Parathyroid adenoma (tissue), 2 donors: ENCODE measurements at regions not wholly inside any gene's neighbourhood (a gene's known extent, or its start where the extent isn't known, plus 50 kb on each side); places are given as distances from the start of the nearest gene placed in this dataset.

Experiments
- H2AFZ ChIP-seq: fragments of 300-600 bp; sonication (generic); one replicate; pipeline ENCODE4 v1.7.0; 2017; ENCODE audit warnings: antibody characterized with exemption, mild to moderate bottlenecking
- H3K27ac ChIP-seq: fragments of 300-600 bp; sonication (generic); one replicate; pipeline ENCODE4 v1.7.0; 2017
- H3K27me3 ChIP-seq: fragments of 300-600 bp; sonication (generic); one replicate; pipeline ENCODE4 v1.7.0; 2017; ENCODE audit warnings: low read length; ENCODE audit not compliant: control insufficient read depth, insufficient read depth
- H3K36me3 ChIP-seq: fragments of 300-600 bp; sonication (generic); one replicate; pipeline ENCODE4 v1.7.0; 2017; ENCODE audit warnings: low read length; ENCODE audit not compliant: control insufficient read depth, insufficient read depth
- H3K4me1 ChIP-seq: fragments of 300-600 bp; sonication (generic); one replicate; pipeline ENCODE4 v1.7.0; 2017; ENCODE audit warnings: control low read depth
- H3K4me2 ChIP-seq: fragments of 300-600 bp; sonication (generic); one replicate; pipeline ENCODE4 v1.7.0; 2017; ENCODE audit warnings: low read length
- H3K4me3 ChIP-seq: fragments of 300-600 bp; sonication (generic); one replicate; pipeline ENCODE4 v1.7.0; 2017; ENCODE audit warnings: low read depth, low read length
- H3K79me2 ChIP-seq: fragments of 300-600 bp; sonication (generic); one replicate; pipeline ENCODE4 v1.7.0; 2017; ENCODE audit warnings: control low read depth
- H3K9ac ChIP-seq: fragments of 300-600 bp; sonication (generic); one replicate; pipeline ENCODE4 v1.7.0; 2017; ENCODE audit warnings: mild to moderate bottlenecking
- H3K9me3 ChIP-seq: fragments of 300-600 bp; sonication (generic); one replicate; pipeline ENCODE4 v1.7.0; 2017; ENCODE audit warnings: low read length; ENCODE audit not compliant: control insufficient read depth
- CTCF ChIP-seq: fragments of 300-600 bp; sonication (generic); IDR thresholded peaks from one replicate; pipeline ENCODE4 v1.7.0; 2017; ENCODE audit warnings: antibody characterized with exemption, mild to moderate bottlenecking
- donor health status: primary hyperparathyroidism.

- H3K79me2 ChIP-seq: no peaks in the 10 kb centered on the region
- H3K27ac ChIP-seq: no peak overlapping the region
- no peak overlapping the region for H2AFZ ChIP-seq
- H3K27me3 ChIP-seq: no peaks in the 10 kb centered on the region
- no peak for TF ChIP-seq CTCF
- no peaks in the 10 kb centered on the region for H3K4me1 ChIP-seq
- H3K36me3 ChIP-seq: no peaks in the 10 kb centered on the region
- no peak overlapping the region for H3K4me2 ChIP-seq
- H3K4me3 ChIP-seq: no peak overlapping the region
- H3K9ac ChIP-seq: no peak overlapping the region
- no peaks in the 10 kb centered on the region for H3K9me3 ChIP-seq
These were observed 116.6 kb upstream of the RPS6KA2 start for GRCh38 chr6:166743406-166744222.

- Histone ChIP-seq H3K4me3 (no peak overlapping the region), H3K27me3 (no peaks in the 10 kb centered on the region), H2AFZ (no peak overlapping the region), H3K9me3 (no peaks in the 10 kb centered on the region), H3K27ac (no peak overlapping the region), H3K9ac (no peak overlapping the region), H3K36me3 (no peaks in the 10 kb centered on the region), H3K4me1 (no peaks in the 10 kb centered on the region), H3K79me2 (no peaks in the 10 kb centered on the region), H3K4me2 (no peak overlapping the region)
- no peak for TF ChIP-seq CTCF
These were observed 115.9 kb upstream of the RPS6KA2 start for GRCh38 chr6:166742981-166743380.

GRCh38 chr6:166739976-166740318 lies 112.9 kb upstream of the RPS6KA2 start:
- Histone ChIP-seq H2AFZ (no peak overlapping the region), H3K9ac (no peak overlapping the region), H3K36me3 (no peaks in the 10 kb centered on the region), H3K79me2 (no peaks in the 10 kb centered on the region), H3K4me2 (no peak overlapping the region), H3K27me3 (no peaks in the 10 kb centered on the region), H3K4me3 (no peak overlapping the region), H3K9me3 (no peaks in the 10 kb centered on the region), H3K27ac (no peak overlapping the region), H3K4me1 (no peaks in the 10 kb centered on the region)
- TF ChIP-seq CTCF: no peak

- Histone ChIP-seq H3K27me3 (no peaks in the 10 kb centered on the region), H3K4me2 (no peak overlapping the region), H3K79me2 (no peaks in the 10 kb centered on the region), H3K9me3 (no peaks in the 10 kb centered on the region), H3K36me3 (no peaks in the 10 kb centered on the region), H3K9ac (no peak overlapping the region), H3K4me3 (no peak overlapping the region), H3K27ac (no peak overlapping the region), H3K4me1 (no peaks in the 10 kb centered on the region), H2AFZ (no peak overlapping the region)
- no peak for TF ChIP-seq CTCF
These were observed 112.3 kb upstream of the RPS6KA2 start for GRCh38 chr6:166739117-166739975.
